Esophagus (tissue), 2 donors: ENCODE measurements at regions not wholly inside any gene's neighbourhood (a gene's known extent, or its start where the extent isn't known, plus 50 kb on each side); places are given as distances from the start of the nearest gene placed in this dataset.
A peak's percentile ranks its signal among the peaks of the same experiment; 100 is the strongest.

Source experiments
- H3K27ac ChIP-seq, 2 donors: one replicate each; pipeline ENCODE4 v1.5.1; 2013; ENCODE audit warnings: low read depth in 2 of 2, mild to moderate bottlenecking in 2 of 2, inconsistent platforms in 1 of 2, low read length in 1 of 2, moderate library complexity in 1 of 2
- H3K27me3 ChIP-seq, 2 donors: one replicate each; pipeline ENCODE4 v1.6.1; 2013; ENCODE audit warnings: low read length in 2 of 2, control low read depth in 1 of 2, mild to moderate bottlenecking in 1 of 2; ENCODE audit not compliant: insufficient read depth in 2 of 2, control insufficient read depth in 1 of 2
- H3K36me3 ChIP-seq, 2 donors: one replicate each; pipeline ENCODE4 v1.6.1; 2013; ENCODE audit warnings: low read length in 1 of 2; ENCODE audit not compliant: control insufficient read depth in 2 of 2, insufficient read depth in 2 of 2
- H3K4me1 ChIP-seq, 2 donors: one replicate each; pipeline ENCODE4 v1.6.1; 2013; ENCODE audit warnings: low read length in 1 of 2; ENCODE audit not compliant: control insufficient read depth in 2 of 2, insufficient read depth in 2 of 2
- H3K4me3 ChIP-seq, 2 donors: one replicate each; pipeline ENCODE4 v1.5.1; 2013; ENCODE audit warnings: low read length in 2 of 2, mild to moderate bottlenecking in 2 of 2, low read depth in 1 of 2, moderate library complexity in 1 of 2
- H3K9me3 ChIP-seq, 2 donors: one replicate each; pipeline ENCODE4 v1.6.1; 2013; ENCODE audit warnings: mild to moderate bottlenecking in 2 of 2, low read depth in 1 of 2, low read length in 1 of 2, moderate library complexity in 1 of 2; ENCODE audit not compliant: control insufficient read depth in 2 of 2, insufficient read depth in 1 of 2
- WGBS, 2 donors: extraction: QIAGEN DNeasy Blood & Tissue Kit; methylation state at CpG; one replicate each; pipeline ENCODE4 v1.1.7; 2013; 5-methylcytosine and 5-hydroxymethylcytosine counted together
- donor health status: healthy with polysubstance abuse.
- donor health status: Bipolar disorder and iron deficiency.

- Histone ChIP-seq H3K4me1 (peaks cover 8 to 14% of the 10 kb centered on the region in 2 donors), H3K4me3 (no peak overlapping the region), H3K36me3 (no peaks in the 10 kb centered on the region), H3K27ac (no peak overlapping the region), H3K9me3 (no peaks in the 10 kb centered on the region), H3K27me3 (no peaks in the 10 kb centered on the region)
- WGBS, 2 donors: 66 to 82% methylated on average over 11 of the region's 11 CpGs
Observed at GRCh38 chr4:15148199-15148598, 145.9 kb downstream of the CPEB2 start.

GRCh38 chr4:15148691-15149090 is 146.4 kb downstream of the CPEB2 start:
- Histone ChIP-seq H3K9me3 (no peaks in the 10 kb centered on the region), H3K4me3 (no peak overlapping the region), H3K27ac (no peak overlapping the region), H3K36me3 (no peaks in the 10 kb centered on the region), H3K27me3 (no peaks in the 10 kb centered on the region), H3K4me1 (peaks cover 8 to 14% of the 10 kb centered on the region in 2 donors)
- 74 to 76% methylated on average over 7 of the region's 7 CpGs for WGBS, 2 donors

GRCh38 chr4:15149234-15149838 is 147.1 kb downstream of the CPEB2 start:
- H3K27me3 ChIP-seq: no peaks in the 10 kb centered on the region
- no peak overlapping the region for H3K4me3 ChIP-seq
- 71 to 74% methylated on average over 10 of the region's 10 CpGs for WGBS, 2 donors
- no peaks in the 10 kb centered on the region for H3K36me3 ChIP-seq
- peaks cover 8 to 14% of the 10 kb centered on the region in 2 donors for H3K4me1 ChIP-seq
- H3K9me3 ChIP-seq: no peaks in the 10 kb centered on the region
- H3K27ac ChIP-seq: peak overlapping the region; percentile 52 to 69

- 35 to 42% methylated on average over 9 of the region's 9 CpGs for WGBS, 2 donors
- peaks cover 8 to 14% of the 10 kb centered on the region in 2 donors for H3K4me1 ChIP-seq
- H3K36me3 ChIP-seq: no peaks in the 10 kb centered on the region
- H3K27ac ChIP-seq: peak overlapping the region; percentile 52 to 69
- no peaks in the 10 kb centered on the region for H3K9me3 ChIP-seq
- H3K27me3 ChIP-seq: no peaks in the 10 kb centered on the region
- H3K4me3 ChIP-seq: no peak overlapping the region
Observed at GRCh38 chr4:15149839-15150592, 147.7 kb downstream of the CPEB2 start.

GRCh38 chr4:15150631-15151030 is 148.3 kb downstream of the CPEB2 start:
- Histone ChIP-seq H3K27me3 (no peaks in the 10 kb centered on the region), H3K4me1 (peaks cover 8 to 14% of the 10 kb centered on the region in 2 donors), H3K4me3 (no peak overlapping the region), H3K36me3 (no peaks in the 10 kb centered on the region), H3K9me3 (no peaks in the 10 kb centered on the region), H3K27ac (peak overlapping the region; percentile 52 to 69)
- WGBS, 2 donors: 66 to 76% methylated on average over 2 of the region's 2 CpGs

- Histone ChIP-seq H3K4me3 (no peak overlapping the region), H3K36me3 (no peaks in the 10 kb centered on the region), H3K27me3 (no peaks in the 10 kb centered on the region), H3K4me1 (peaks cover 8 to 14% of the 10 kb centered on the region in 2 donors), H3K9me3 (no peaks in the 10 kb centered on the region), H3K27ac (no peak overlapping the region)
- 86 to 97% methylated on average over 1 of the region's 1 CpG for WGBS, 2 donors
Observed at GRCh38 chr4:15151033-15151432, 148.8 kb downstream of the CPEB2 start.

- WGBS, 2 donors: 90 to 93% methylated on average over 2 of the region's 2 CpGs
- Histone ChIP-seq H3K9me3 (no peaks in the 10 kb centered on the region), H3K36me3 (no peaks in the 10 kb centered on the region), H3K4me3 (no peak overlapping the region), H3K27ac (no peak overlapping the region), H3K27me3 (no peaks in the 10 kb centered on the region), H3K4me1 (peaks cover 8 to 12% of the 10 kb centered on the region in 2 donors)
Observed at GRCh38 chr4:15153662-15154061, 151.4 kb downstream of the CPEB2 start.

GRCh38 chr4:15158406-15159091 is 156.3 kb downstream of the CPEB2 start:
- Histone ChIP-seq H3K4me3 (no peak overlapping the region), H3K36me3 (no peaks in the 10 kb centered on the region), H3K27me3 (no peaks in the 10 kb centered on the region), H3K4me1 (peaks cover 0 to 5% of the 10 kb centered on the region in 2 donors), H3K9me3 (no peaks in the 10 kb centered on the region), H3K27ac (peak overlapping the region; percentile 60 to 89)
- 57 to 67% methylated on average over 9 of the region's 9 CpGs for WGBS, 2 donors

GRCh38 chr4:15159477-15160019 is 157.3 kb downstream of the CPEB2 start:
- Histone ChIP-seq H3K4me1 (peaks cover 0 to 5% of the 10 kb centered on the region in 2 donors), H3K36me3 (no peaks in the 10 kb centered on the region), H3K27ac (peak overlapping the region; percentile 60 to 89), H3K4me3 (no peak overlapping the region), H3K27me3 (no peaks in the 10 kb centered on the region), H3K9me3 (no peaks in the 10 kb centered on the region)
- 92 to 94% methylated on average over 3 of the region's 3 CpGs for WGBS, 2 donors
